Neural cell (in vitro differentiated cells): ENCODE measurements at regions not wholly inside any gene's neighbourhood (a gene's known extent, or its start where the extent isn't known, plus 50 kb on each side); places are given as distances from the start of the nearest gene placed in this dataset.

Source experiments
- H2AFZ ChIP-seq: fragments of 200-600, 300-800 bp; sonication (generic), shearing (Covaris generic); 2 replicates; pipeline ENCODE4 v1.6.0; 2014; ENCODE audit warnings: low read depth, mild to moderate bottlenecking, antibody characterized with exemption, low read length, moderate library complexity
- H3F3A ChIP-seq: fragments of 200-600 bp; shearing (Covaris generic); 2 replicates; pipeline ENCODE4 v1.6.1; 2016; ENCODE audit warnings: mild to moderate bottlenecking, moderate library complexity, mixed read lengths, antibody characterized with exemption, low read length; ENCODE audit not compliant: insufficient read depth, poor library complexity, severe bottlenecking
- H3K27ac ChIP-seq: fragments of 200-600, 300-800 bp; sonication (generic), shearing (Covaris generic); 2 replicates; pipeline ENCODE4 v1.5.1; 2014; ENCODE audit warnings: mild to moderate bottlenecking, low read length, moderate library complexity
- H3K27me3 ChIP-seq: fragments of 300-800, 200-600 bp; sonication (generic), shearing (Covaris generic); 2 replicates; pipeline ENCODE4 v1.6.0; 2014; ENCODE audit warnings: mild to moderate bottlenecking, low read depth, low read length, moderate library complexity; ENCODE audit not compliant: insufficient read depth
- H3K36me3 ChIP-seq: fragments of 300-800, 200-600 bp; sonication (generic), shearing (Covaris generic); 2 replicates; pipeline ENCODE4 v1.5.1; 2014; ENCODE audit warnings: mild to moderate bottlenecking, antibody characterized with exemption, low read length, moderate library complexity; ENCODE audit not compliant: insufficient read depth
- H3K4me2 ChIP-seq: fragments of 300-800, 200-600 bp; sonication (generic), shearing (Covaris generic); 2 replicates; pipeline ENCODE4 v1.6.0; 2014; ENCODE audit warnings: mild to moderate bottlenecking, low read length
- H3K4me3 ChIP-seq: fragments of 300-800, 200-600 bp; sonication (generic), shearing (Covaris generic); 2 replicates; pipeline ENCODE4 v1.5.1; 2014; ENCODE audit warnings: mild to moderate bottlenecking, low read length, moderate library complexity
- H3K79me2 ChIP-seq: fragments of 200-600 bp; shearing (Covaris generic); replicated peaks from 2 replicates; pipeline ENCODE4 v1.6.0; 2014; ENCODE audit warnings: mild to moderate bottlenecking, low read length, moderate library complexity; ENCODE audit not compliant: insufficient read depth
- H3K9ac ChIP-seq: fragments of 300-800, 200-600 bp; sonication (generic), shearing (Covaris generic); 2 replicates; pipeline ENCODE4 v1.6.1; 2016; ENCODE audit warnings: mild to moderate bottlenecking, low read length, mixed read lengths
- H3K9me2 ChIP-seq: fragments of 200-600 bp; shearing (Covaris generic); 2 replicates; pipeline ENCODE4 v1.6.1; 2016; ENCODE audit warnings: mild to moderate bottlenecking, low read length, mixed read lengths; ENCODE audit not compliant: insufficient read depth
- H3K9me3 ChIP-seq: fragments of 200-600, 300-800 bp; sonication (generic), shearing (Covaris generic); 2 replicates; pipeline ENCODE4 v1.6.1; 2016; ENCODE audit warnings: mild to moderate bottlenecking, mixed run types, low read length, moderate library complexity, mixed read lengths
- H4K20me1 ChIP-seq: fragments of 200-600 bp; shearing (Covaris generic); 2 replicates; pipeline ENCODE4 v1.6.1; 2016; ENCODE audit warnings: mild to moderate bottlenecking, mixed run types; ENCODE audit not compliant: insufficient read depth
- CTCF ChIP-seq: fragments of 450-650 bp; IDR thresholded peaks from 2 replicates; pipeline ENCODE4 v1.5.1; 2014; ENCODE audit warnings: antibody characterized with exemption, mild to moderate bottlenecking, moderate library complexity; ENCODE audit not compliant: poor library complexity, severe bottlenecking
- EP300 ChIP-seq: fragments of 450-650 bp; conservative IDR thresholded peaks from 2 replicates; pipeline ENCODE4 v1.6.1; 2014; ENCODE audit warnings: antibody characterized with exemption, mild to moderate bottlenecking, moderate library complexity; ENCODE audit not compliant: poor library complexity, severe bottlenecking
- EZH2 ChIP-seq: fragments of 200-600, 300-800 bp; shearing (Covaris generic), sonication (generic); IDR thresholded peaks from 2 replicates; pipeline ENCODE4 v1.6.1; 2014; ENCODE audit warnings: antibody characterized with exemption, low read length, borderline replicate concordance, mild to moderate bottlenecking; ENCODE audit not compliant: insufficient read depth, poor library complexity, severe bottlenecking
- MXI1 ChIP-seq: fragments of 450-650 bp; conservative IDR thresholded peaks from 2 replicates; pipeline ENCODE4 v1.6.1; 2014; ENCODE audit warnings: antibody characterized with exemption, mild to moderate bottlenecking; ENCODE audit not compliant: poor library complexity, severe bottlenecking
- POLR2AphosphoS5 ChIP-seq: IDR thresholded peaks from 2 replicates; pipeline ENCODE4 v1.6.1; 2012
- RAD21 ChIP-seq: fragments of 450-650 bp; conservative IDR thresholded peaks from 2 replicates; pipeline ENCODE4 v1.6.1; 2014; ENCODE audit warnings: antibody characterized with exemption, mild to moderate bottlenecking, moderate library complexity
- REST ChIP-seq: IDR thresholded peaks from 2 replicates; pipeline ENCODE4 v1.6.1; 2012; ENCODE audit warnings: borderline replicate concordance
- SMC3 ChIP-seq: fragments of 450-650 bp; conservative IDR thresholded peaks from 2 replicates; pipeline ENCODE4 v1.6.1; 2014; ENCODE audit warnings: antibody characterized with exemption, mild to moderate bottlenecking, moderate library complexity; ENCODE audit not compliant: poor library complexity
- TAF1 ChIP-seq: IDR thresholded peaks from 2 replicates; pipeline ENCODE4 v1.6.1; 2012; ENCODE audit warnings: low read depth

GRCh38 chr20:63129376-63129965 is 86.5 kb downstream of the YTHDF1 start:
- no peaks in the 10 kb centered on the region for H3K9me3 ChIP-seq
- no peak overlapping the region for H2AFZ ChIP-seq
- no peaks in the 10 kb centered on the region for H3F3A ChIP-seq
- H4K20me1 ChIP-seq, result no peaks in the 10 kb centered on the region
- H3K79me2 ChIP-seq, result no peaks in the 10 kb centered on the region
- TF ChIP-seq EP300 (no peak), SMC3 (no peak), POLR2AphosphoS5 (no peak), REST (no peak), EZH2 (no peak), TAF1 (no peak), RAD21 (no peak), MXI1 (no peak), CTCF (no peak)
- no peaks in the 10 kb centered on the region for H3K36me3 ChIP-seq
- no peaks in the 10 kb centered on the region for H3K9me2 ChIP-seq
- H3K9ac ChIP-seq, result no peak overlapping the region
- H3K27ac ChIP-seq, result no peak overlapping the region
- no peak overlapping the region for H3K4me2 ChIP-seq
- no peak overlapping the region for H3K4me3 ChIP-seq
- H3K27me3 ChIP-seq, result no peaks in the 10 kb centered on the region

- H3F3A ChIP-seq, result no peaks in the 10 kb centered on the region
- no peak overlapping the region for H3K9ac ChIP-seq
- no peak overlapping the region for H2AFZ ChIP-seq
- no peaks in the 10 kb centered on the region for H3K9me3 ChIP-seq
- TF ChIP-seq RAD21 (no peak), EP300 (no peak), SMC3 (no peak), EZH2 (no peak), REST (no peak)
- no peak overlapping the region for H3K4me2 ChIP-seq
- no peak overlapping the region for H3K4me3 ChIP-seq
- no peaks in the 10 kb centered on the region for H3K36me3 ChIP-seq
- no peaks in the 10 kb centered on the region for H3K79me2 ChIP-seq
- no peaks in the 10 kb centered on the region for H3K9me2 ChIP-seq
- H3K27ac ChIP-seq, result no peak overlapping the region
- H3K27me3 ChIP-seq, result no peaks in the 10 kb centered on the region
- H4K20me1 ChIP-seq, result no peaks in the 10 kb centered on the region
Observed at GRCh38 chr20:63128956-63129355, 87.0 kb downstream of the YTHDF1 start.
